Calu3 (cell line): ENCODE measurements at regions not wholly inside any gene's neighbourhood (a gene's known extent, or its start where the extent isn't known, plus 50 kb on each side); places are given as distances from the start of the nearest gene placed in this dataset.

Experiments used
- BruUV-seq: library from RNA; stranded (reverse); fragments of 400-500 nt; replicated peaks from 2 replicates; lab custom pipeline; 2021; lab: Mats Ljungman, UMichigan
- CTCF ChIA-PET: fragments of 300-600 bp; sonication (Branson Sonifier 250); formaldehyde crosslinking; loops from one replicate; lab custom pipeline; 2022; ENCODE audit warnings: antibody characterized with exemption; lab: Charles Lee
- DNase-seq: peaks from one replicate; pipeline ENCODE4 v3.0.0; 2022
- H3K27ac Mint-ChIP-seq: one replicate; pipeline ENCODE4 v1.8.0; 2022; ENCODE audit warnings: mixed read lengths; ENCODE audit not compliant: unreplicated experiment
- H3K27me3 Mint-ChIP-seq: one replicate; pipeline ENCODE4 v1.8.0; 2022; ENCODE audit warnings: mixed read lengths; ENCODE audit not compliant: unreplicated experiment
- H3K36me3 Mint-ChIP-seq: one replicate; pipeline ENCODE4 v1.8.0; 2022; ENCODE audit warnings: mild to moderate bottlenecking, moderate library complexity, mixed read lengths; ENCODE audit not compliant: insufficient read depth, unreplicated experiment
- H3K4me1 Mint-ChIP-seq: one replicate; pipeline ENCODE4 v1.8.0; 2022; ENCODE audit warnings: mild to moderate bottlenecking, low read depth, mixed read lengths; ENCODE audit not compliant: unreplicated experiment
- H3K4me3 Mint-ChIP-seq: one replicate; pipeline ENCODE4 v1.8.0; 2022; ENCODE audit warnings: mild to moderate bottlenecking, low read depth, moderate library complexity, mixed read lengths; ENCODE audit not compliant: unreplicated experiment
- H3K9me3 Mint-ChIP-seq: one replicate; pipeline ENCODE4 v1.8.0; 2022; ENCODE audit warnings: low read depth, mixed read lengths; ENCODE audit not compliant: unreplicated experiment
- CTCF ChIP-seq: fragments of 200-600 bp; IDR thresholded peaks from one replicate; pipeline ENCODE4 v1.8.0; 2022; ENCODE audit warnings: antibody characterized with exemption; ENCODE audit not compliant: unreplicated experiment
- intact Hi-C: fragments of 100-400 bp; cut with micrococcal nuclease; formaldehyde crosslinking; loops from one replicate; pipeline ENCODE4 v1.10.0; 2022; ENCODE audit not compliant: unreplicated experiment

GRCh38 chr2:146128216-146128615, 1608.3 kb upstream of the ZEB2 start:
- no peaks in the 10 kb centered on the region for H3K4me1 Mint-ChIP-seq
- no peaks in the 10 kb centered on the region for H3K27me3 Mint-ChIP-seq
- no peaks in the 10 kb centered on the region for H3K36me3 Mint-ChIP-seq
- CTCF ChIA-PET: no interaction called here
- TF ChIP-seq CTCF: no peak
- no peaks in the 10 kb centered on the region for H3K9me3 Mint-ChIP-seq
- H3K4me3 Mint-ChIP-seq: no peak overlapping the region
- no TSS peak for BruUV-seq
- DNase-seq: no peak
- no peak overlapping the region for H3K27ac Mint-ChIP-seq
- intact Hi-C loops: no loop called here

DNA sequence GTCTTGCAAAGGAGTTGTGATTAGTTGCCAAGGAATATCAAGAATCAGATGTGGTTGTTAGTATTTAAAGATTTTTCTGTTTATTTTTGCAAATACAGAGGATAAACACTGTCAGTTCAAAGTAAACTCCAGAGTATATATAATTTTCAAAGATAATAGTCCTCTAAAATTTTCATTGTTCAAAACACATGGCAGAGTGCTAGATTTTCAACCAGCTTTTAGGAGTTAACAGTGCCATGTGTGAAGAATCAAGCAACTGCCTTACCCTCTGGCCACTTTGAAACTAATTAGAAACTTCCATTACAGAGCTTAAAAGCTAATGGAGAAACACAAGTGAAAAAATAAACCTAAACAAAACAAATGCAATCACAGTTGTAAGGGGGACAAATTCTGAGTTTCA, 1605.6 kb upstream of the ZEB2 start:
- BruUV-seq: no TSS peak
- intact Hi-C loops: no loop called here
- no peak for TF ChIP-seq CTCF
- H3K4me1 Mint-ChIP-seq: no peaks in the 10 kb centered on the region
- no peak overlapping the region for H3K27ac Mint-ChIP-seq
- DNase-seq: no peak
- no peak overlapping the region for H3K4me3 Mint-ChIP-seq
- CTCF ChIA-PET: no interaction called here
- H3K9me3 Mint-ChIP-seq: no peaks in the 10 kb centered on the region
- H3K36me3 Mint-ChIP-seq: no peaks in the 10 kb centered on the region
- no peaks in the 10 kb centered on the region for H3K27me3 Mint-ChIP-seq

DNA sequence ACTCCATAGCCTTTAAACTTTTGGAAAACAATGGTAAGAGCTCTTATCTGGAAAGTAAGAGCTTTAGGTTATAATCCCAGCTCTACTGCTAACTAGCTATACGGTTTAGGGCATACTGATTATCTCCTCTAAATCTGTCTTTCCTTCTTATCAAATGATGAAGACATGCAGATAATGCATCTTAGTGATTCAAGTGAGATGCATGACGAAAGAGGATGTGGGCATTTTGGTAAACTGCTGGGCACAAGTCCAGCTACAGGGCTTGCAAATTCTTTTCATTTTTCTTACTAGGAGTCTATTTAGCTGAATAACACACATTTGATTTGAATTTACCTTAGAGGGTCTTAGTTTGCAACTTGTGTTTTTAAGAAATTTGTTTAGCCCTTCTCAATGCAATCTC, 1604.8 kb upstream of the ZEB2 start:
- CTCF ChIA-PET: no interaction called here
- no TSS peak for BruUV-seq
- TF ChIP-seq CTCF: no peak
- no peaks in the 10 kb centered on the region for H3K27me3 Mint-ChIP-seq
- H3K4me3 Mint-ChIP-seq: no peak overlapping the region
- no peak overlapping the region for H3K27ac Mint-ChIP-seq
- H3K9me3 Mint-ChIP-seq: no peaks in the 10 kb centered on the region
- H3K4me1 Mint-ChIP-seq: no peaks in the 10 kb centered on the region
- DNase-seq: no peak
- intact Hi-C loops: no loop called here
- no peaks in the 10 kb centered on the region for H3K36me3 Mint-ChIP-seq

DNA sequence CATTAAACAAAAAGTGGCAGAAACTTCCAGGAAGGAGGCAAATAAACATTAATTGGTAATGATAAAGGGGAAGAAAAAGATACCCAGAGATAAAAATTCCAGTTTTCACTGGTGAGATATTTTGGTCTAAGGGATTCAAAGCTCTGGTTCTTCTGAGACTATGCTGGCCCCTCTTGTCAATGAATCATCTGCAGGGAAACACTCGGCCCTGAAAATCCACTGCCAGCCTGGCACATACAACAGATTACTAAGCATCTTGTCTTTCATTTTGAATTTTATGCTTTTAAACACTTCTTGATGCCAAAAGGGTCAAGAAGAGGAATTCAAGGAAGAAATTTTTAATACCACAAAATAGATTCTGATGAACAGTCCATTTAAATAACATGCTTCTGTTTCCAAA, 1603.8 kb upstream of the ZEB2 start:
- no peaks in the 10 kb centered on the region for H3K4me1 Mint-ChIP-seq
- no peaks in the 10 kb centered on the region for H3K9me3 Mint-ChIP-seq
- no TSS peak for BruUV-seq
- TF ChIP-seq CTCF: no peak
- no peaks in the 10 kb centered on the region for H3K36me3 Mint-ChIP-seq
- CTCF ChIA-PET: no interaction called here
- H3K27me3 Mint-ChIP-seq: no peaks in the 10 kb centered on the region
- no peak for DNase-seq
- H3K27ac Mint-ChIP-seq: no peak overlapping the region
- intact Hi-C loops: no loop called here
- H3K4me3 Mint-ChIP-seq: no peak overlapping the region
